ENCODE measurements at regions not wholly inside any gene's neighbourhood (a gene's known extent, or its start where the extent isn't known, plus 50 kb on each side); places are given as distances from the start of the nearest gene placed in this dataset.

GRCh38 chr1:178020968-178021640 is 51.2 kb upstream of the SEC16B start:
- TF ChIP-seq CTCF (IDR thresholded peaks at IDR 0.05) = no peak
- H3K36me3 ChIP-seq = peaks cover 47% of the 10 kb centered on the region

GRCh38 chr1:178021950-178022349 is 52.1 kb upstream of the SEC16B start:
- Histone ChIP-seq H3K9me3 (peaks cover 0 to 11% of the 10 kb centered on the region in 2 donors), H3K36me3 (peaks cover 46% of the 10 kb centered on the region), H3K4me3 (no peak overlapping the region), H3K27ac (no peak overlapping the region), H3K4me1 (no peaks in the 10 kb centered on the region), H3K27me3 (no peaks in the 10 kb centered on the region)
- TF ChIP-seq CTCF (IDR thresholded peaks at IDR 0.05) = no peak
- DNase-seq (ENCODE audit: low spot score) = no peak

More at GRCh38 chr1:178020968-178021640, 51.2 kb upstream of the SEC16B start:
- no peak overlapping the region for H3K4me3 ChIP-seq
- no peak overlapping the region for H3K27ac ChIP-seq
- H3K9me3 ChIP-seq = peaks cover 0 to 12% of the 10 kb centered on the region in 2 donors
- no peak for DNase-seq (ENCODE audit: low spot score)
- no peaks in the 10 kb centered on the region for H3K27me3 ChIP-seq
- H3K4me1 ChIP-seq = no peaks in the 10 kb centered on the region

GRCh38 chr1:178023181-178023618 is 53.3 kb upstream of the SEC16B start:
- H3K4me1 ChIP-seq = no peaks in the 10 kb centered on the region
- H3K9me3 ChIP-seq = no peaks in the 10 kb centered on the region
- no peak overlapping the region for H3K4me3 ChIP-seq
- no peak for TF ChIP-seq CTCF (IDR thresholded peaks at IDR 0.05)
- no peak overlapping the region for H3K27ac ChIP-seq
- no peak for DNase-seq (ENCODE audit: low spot score)
- peaks cover 34% of the 10 kb centered on the region for H3K36me3 ChIP-seq
- no peaks in the 10 kb centered on the region for H3K27me3 ChIP-seq

- H3K36me3 ChIP-seq = peaks cover 31% of the 10 kb centered on the region
- H3K27ac ChIP-seq = no peak overlapping the region
- TF ChIP-seq CTCF (IDR thresholded peaks at IDR 0.05) = no peak
- peaks cover 0 to 4% of the 10 kb centered on the region in 2 donors for H3K4me1 ChIP-seq
- no peaks in the 10 kb centered on the region for H3K27me3 ChIP-seq
- no peak overlapping the region for H3K4me3 ChIP-seq
- H3K9me3 ChIP-seq = no peaks in the 10 kb centered on the region
- DNase-seq (ENCODE audit: low spot score) = no peak
These were observed 54.6 kb upstream of the SEC16B start for GRCh38 chr1:178024504-178024903.

- no peak overlapping the region for H3K4me3 ChIP-seq
- no peak for TF ChIP-seq CTCF (IDR thresholded peaks at IDR 0.05)
- peaks cover 25% of the 10 kb centered on the region for H3K36me3 ChIP-seq
- no peak overlapping the region for H3K27ac ChIP-seq
- peaks cover 0 to 4% of the 10 kb centered on the region in 2 donors for H3K4me1 ChIP-seq
- H3K27me3 ChIP-seq = no peaks in the 10 kb centered on the region
- H3K9me3 ChIP-seq = no peaks in the 10 kb centered on the region
- no peak for DNase-seq (ENCODE audit: low spot score)
These were observed 55.9 kb upstream of the SEC16B start for GRCh38 chr1:178025613-178026356.

All from right atrium auricular region (tissue), 2 donors.